Stimulated activated CD8-positive, alpha-beta memory T cell treated with anti-CD3 and anti-CD28 coated beads, Interleukin-4, amount 100 ng/mL, for 24 hours (primary cell): ENCODE measurements at regions not wholly inside any gene's neighbourhood (a gene's known extent, or its start where the extent isn't known, plus 50 kb on each side); places are given as distances from the start of the nearest gene placed in this dataset.
"Not testable (repeated sequence)": the region's sequence is repeated elsewhere in the genome, so short reads cannot be mapped to it uniquely, and the experiment has no call there.

Source experiments
- DNase-seq: peaks from one replicate; pipeline ENCODE4 v3.0.0-alpha.2; 2020; ENCODE audit warnings: low read depth

DNA sequence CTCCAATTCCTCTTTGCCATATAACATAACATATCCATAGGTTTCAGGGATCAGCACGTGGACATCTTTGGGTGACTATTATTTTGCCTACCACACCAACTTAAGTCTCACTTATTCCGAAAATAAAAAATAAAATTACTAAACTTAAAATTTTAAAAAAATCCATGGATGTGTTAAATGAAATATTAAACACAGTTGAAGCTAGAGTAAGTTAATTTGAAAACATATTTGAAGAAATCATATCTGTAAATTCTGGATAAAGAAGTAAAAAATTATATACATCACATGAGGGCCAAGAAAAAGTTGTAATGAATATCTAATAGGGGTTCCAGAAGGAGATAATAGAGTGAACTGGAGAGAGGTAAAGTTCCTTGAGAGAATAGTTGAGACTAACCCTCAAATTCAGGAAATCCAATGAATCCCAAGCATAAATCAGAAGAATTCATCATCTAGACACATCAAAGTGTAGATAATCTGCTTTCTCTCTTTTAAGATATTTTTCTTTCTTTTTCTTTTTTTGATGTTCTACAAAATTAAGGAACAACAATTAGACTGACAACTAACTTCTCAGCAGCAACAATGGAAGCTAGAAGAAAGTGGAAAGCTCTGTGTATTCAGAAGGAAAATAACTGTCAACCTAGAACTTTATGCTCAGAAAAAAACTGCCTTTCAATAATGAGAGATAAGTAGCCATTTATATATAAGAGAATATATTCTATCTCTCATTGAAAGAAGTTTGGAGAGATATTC lies 147.4 kb downstream of the ABHD5 start:
- DNase-seq: no peak

DNA sequence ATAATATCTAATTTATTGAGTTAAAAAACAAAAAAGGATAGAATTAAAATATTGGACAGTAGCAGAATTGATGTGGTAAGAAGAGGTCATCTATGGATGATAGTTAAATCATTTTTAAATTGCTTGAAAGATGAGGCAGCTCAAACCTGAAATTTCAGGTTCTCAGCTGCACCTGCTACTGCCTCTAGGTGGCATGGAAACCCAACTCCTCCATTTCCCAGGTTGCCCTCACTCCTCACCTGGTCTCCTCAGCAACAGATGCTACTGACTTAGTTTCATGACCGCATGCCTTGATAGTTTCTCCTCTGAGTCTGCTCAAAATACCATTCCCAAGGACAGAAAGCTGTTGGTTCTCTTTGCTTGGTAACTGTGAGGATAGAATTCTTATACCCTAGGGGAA lies 148.1 kb downstream of the ABHD5 start:
- no peak for DNase-seq

DNA sequence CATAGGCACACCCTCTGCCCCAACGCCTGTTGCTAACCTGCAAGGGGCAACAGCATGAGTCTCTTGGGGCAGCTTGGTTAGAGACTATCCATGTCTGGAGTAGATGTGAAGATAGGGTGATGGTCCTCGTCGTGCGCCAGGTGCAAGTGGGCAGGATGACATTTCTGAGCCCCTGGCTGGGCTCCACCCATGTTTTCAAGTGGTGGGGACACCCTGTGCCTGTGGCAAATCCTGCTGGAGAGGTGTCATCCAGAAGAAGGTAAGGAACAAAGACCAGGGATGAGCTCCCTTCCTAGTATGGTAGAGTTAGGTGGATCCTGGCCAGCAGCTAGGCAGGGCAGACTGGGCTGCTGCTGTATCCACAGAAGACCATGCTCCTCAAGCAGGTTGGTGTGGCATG lies 152.6 kb downstream of the ABHD5 start:
- DNase-seq: no peak

DNA sequence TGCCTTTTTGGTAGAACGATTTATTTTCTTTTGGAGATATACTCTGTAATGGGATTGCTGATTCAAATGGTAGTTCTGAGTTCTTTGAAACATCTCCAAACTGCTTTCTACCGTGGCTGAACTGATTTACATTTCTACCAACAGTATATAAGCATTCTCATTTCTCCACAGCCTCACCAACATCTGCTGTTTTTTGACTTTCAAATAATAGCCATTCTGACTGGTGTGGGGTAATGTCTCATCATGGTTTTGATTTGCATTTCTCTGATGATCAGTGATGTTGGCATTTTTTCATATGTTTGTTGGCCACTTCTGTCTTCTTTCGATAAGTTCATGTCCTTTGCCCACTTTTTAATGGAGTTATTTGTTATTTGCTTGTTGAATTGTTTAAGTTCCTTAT lies 154.0 kb downstream of the ABHD5 start:
- no peak for DNase-seq

DNA sequence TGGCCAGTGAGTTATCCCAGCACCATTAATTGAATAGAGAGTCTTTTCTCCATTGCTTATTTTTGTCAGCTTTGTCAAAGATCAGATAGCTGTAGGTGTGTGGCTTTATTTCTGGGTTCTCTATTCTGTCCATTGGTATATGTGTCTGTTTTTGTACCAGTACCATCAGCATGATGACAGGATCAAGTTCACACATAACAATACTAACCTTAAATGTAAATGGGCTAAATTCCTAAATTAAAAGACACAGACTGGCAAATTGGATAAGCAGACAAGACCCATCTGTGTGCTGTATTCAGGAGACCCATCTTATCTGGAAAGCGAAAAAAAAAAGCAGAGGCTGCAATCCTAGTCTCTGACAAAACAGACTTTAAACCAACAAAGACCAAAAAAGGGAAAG lies 154.8 kb downstream of the ABHD5 start:
- DNase-seq: not testable (repeated sequence)

DNA sequence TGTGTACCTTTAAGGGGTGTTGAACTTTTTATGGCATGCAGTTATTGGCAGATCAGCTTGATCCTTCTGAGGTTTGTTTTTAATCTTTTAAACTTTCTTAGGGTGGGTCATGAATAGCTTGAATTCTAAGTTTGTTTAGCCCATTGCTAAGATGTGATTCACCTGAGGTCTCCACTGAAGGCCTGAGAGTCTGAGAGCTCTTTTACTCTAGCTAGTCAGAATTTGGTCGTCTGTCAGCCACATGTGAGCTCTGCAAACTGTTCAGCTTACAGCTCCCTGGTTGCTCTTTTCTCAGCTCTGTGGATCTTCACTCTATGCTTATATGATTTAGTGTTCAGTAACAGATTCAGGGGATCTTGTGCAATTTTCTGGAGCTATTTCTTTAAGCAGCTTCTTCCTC lies 161.3 kb downstream of the ABHD5 start:
- no peak for DNase-seq

DNA sequence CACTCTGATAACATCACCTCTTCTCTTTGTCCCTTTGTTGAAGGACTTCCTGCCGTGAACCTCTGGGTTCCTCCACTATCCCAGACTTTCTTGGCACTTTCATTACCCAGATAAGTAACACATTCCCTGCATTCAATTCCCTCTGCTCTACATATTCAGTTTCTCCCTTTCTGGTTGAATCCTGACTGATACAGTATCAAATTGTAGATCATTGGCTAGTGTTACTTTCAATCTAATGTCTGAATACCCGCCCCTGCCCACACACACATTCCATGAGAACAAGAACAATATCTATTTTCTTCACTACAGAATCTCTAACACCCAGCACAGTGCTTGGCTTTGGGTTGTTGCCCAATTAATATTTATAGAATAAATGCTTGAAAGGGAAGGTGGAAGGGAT lies 163.5 kb downstream of the ABHD5 start:
- no peak for DNase-seq

DNA sequence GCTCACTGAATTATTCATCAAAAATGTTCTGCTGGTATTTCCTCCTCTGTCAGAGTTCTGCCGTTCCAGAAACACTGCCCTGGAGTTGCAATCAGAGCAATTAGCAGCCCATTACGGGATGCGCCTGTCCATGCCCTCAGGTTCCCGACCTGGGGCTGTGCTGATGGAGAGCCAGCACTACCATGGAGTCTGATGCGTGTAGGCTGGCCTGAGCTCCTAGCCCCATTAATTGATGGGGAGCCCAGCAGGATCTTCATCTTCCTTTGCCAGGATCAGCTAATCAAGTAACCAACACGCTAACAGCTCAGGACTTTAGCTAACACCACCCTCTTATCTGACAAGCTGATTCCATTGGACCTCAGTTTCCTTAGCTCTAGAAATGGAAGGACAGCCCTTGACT lies 164.2 kb downstream of the ABHD5 start:
- DNase-seq: no peak

DNA sequence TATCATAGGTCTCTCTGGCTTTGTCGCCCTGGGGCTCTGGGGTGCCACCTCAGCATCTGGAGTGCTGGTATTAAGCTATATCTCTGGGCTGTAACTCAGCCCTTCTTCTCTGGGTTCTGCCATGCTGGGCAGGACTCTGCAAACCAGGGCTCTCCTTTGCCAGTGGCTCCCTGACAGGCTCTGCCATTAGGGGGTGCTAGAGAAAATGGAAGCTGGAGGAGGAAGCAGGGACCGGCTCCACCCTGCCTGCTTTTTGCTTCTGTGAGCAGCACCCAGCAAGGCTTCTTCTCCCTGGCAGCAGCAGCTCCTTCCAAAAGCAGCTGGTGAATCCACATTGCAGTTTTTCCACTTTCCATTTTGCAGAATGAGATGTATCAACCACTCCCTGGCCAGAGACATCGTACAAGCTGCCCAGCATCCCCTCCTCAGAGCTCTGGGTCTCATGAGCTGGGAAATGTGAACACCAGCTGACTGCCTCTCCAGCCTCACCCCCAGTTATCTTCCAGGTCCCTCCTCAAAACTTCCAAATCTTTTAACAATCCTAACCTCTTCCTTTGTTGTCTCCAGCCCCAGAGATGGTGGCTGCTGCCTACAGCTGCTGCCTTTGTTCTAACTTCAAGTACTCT lies 165.0 kb downstream of the ABHD5 start:
- peak; percentile 19 for DNase-seq

DNA sequence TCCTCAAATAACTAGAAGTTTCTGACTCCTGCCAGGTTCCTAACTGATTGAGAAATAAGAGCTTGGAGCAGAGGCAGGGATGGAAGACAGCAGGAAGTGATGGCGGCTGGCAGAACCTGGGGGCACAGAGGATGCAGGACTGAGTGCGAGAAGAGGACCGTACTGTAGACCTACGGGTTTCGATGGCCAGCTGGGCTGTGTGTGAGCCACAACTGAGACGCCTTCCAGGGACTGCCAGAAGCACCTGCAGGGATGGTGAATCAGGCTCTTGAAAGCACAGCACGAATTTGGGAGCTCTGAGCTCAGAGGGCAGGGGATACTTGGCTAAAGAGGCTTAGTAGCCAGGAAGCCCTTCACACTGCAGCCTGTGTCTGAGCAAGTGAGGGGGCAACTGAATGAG lies 165.6 kb downstream of the ABHD5 start:
- DNase-seq: no peak

DNA sequence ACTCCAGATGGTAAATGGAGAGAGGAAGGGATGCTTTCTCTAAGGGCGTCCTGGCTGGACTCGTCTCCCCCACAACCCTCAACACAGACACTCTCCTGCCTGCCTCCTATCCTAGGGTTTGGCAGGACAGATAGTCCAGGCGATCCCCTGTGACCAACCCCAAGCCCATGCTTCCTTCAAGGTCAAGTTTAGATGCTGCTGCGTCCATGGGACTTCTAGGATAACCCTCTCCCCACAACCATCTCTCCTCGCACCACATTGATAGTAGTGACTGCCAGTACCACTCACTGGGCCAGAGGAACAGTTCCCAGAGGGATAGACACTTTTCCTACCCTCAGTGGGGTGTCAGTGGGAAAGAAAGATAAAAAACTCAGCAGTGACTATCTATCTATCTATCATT lies 166.0 kb downstream of the ABHD5 start:
- no peak for DNase-seq

DNA sequence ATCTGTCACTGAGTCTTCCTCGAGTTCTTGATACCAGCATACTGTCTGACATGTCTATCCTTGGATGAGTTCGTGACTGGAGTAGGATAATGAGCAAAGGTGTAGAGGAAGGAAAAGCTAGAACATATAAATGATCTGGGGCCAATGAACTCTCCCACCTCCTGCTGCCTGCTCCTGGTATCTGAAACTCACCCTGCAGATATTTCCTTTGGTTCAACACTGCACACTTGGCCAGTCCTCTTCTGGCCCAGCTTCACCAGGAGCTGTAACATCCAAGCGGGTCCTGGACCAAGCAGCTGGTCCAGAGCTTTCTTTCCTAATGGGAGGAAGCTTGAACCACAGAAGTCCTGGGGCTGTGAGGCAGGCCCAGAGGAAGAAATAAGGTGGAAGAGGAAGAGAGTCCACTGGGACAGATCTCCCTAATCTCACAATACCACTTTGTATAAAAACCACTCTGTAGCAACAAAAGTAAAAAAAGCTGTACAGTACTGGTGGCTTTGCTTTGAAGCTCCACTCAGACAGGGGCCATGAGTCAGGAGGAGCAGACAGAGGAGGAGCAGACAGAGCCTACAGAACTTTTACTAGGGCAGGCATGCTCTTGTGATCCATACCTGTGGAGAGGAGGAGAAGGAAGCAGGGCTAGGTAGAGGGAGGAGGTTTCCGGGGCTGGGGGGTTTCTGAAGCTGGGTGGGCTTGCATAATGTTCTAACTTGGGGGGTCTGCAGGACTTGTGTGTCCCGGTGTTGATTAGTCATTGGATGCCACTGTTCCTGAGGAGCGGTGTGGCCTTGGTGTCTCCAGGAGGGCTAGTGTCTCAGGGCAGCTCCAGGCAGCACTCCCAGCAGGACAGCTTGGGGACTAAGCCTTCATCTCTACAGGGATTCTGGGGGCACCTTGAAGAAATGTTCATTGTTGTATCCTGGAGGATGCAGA lies 166.9 kb downstream of the ABHD5 start:
- no peak for DNase-seq

DNA sequence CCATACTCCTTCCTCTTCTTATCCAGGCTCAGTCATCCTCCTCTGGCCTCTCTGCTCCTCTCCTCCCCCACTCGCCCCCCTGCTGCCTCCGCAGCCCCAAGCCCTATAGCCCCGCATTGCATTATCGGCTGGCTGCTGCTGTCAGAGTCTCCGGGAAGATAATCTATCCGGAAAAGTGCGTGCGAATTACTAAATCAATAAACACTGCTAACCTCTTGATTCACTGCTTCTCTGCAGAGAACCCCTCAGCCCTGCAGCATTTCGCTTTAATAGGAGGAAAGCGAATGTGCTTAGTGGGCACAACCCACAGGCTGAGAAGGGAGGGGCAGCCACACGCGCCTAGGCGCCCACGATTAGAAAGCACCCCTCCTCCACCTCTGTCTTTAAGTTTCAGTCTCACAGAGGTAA lies 167.6 kb downstream of the ABHD5 start:
- DNase-seq: no peak

DNA sequence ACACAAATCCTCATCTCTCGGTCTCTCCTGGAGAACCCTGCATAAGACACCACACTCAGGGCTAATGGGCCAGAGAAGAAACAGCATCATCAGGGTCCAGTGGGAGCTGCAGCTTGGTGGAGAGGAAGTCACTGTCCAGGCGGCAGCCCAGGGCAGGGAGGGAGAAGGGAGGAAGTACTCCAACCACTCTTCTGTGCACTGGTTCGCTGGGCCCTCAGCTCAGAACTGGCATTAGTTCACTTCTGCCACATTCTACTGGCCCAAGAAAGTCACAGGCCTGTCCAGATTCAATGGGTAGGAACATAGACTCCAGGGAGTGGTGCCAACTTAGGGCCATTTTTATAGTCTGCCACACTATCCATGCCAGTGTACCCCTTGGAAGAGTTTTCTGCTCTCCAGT lies 169.0 kb downstream of the ABHD5 start:
- DNase-seq: no peak

DNA sequence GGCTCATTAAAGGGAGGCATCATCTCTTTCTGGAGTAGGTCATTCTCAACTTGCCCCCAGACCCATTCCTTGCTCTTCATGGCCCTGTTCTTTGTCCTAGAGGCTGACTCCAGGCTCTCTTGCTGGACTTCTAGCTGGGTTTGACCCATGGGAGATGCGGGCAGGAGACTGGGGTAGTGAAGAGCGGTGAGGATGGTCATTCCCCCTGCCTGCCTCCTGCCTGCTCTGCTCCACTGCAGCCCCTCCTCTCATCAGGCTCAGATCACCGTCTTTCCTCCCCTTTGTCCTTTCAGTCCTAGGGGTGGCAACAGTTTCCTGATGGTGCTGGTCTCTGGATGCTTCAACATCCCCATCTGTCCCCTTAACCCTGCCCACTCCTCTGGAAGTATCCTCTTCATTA lies 170.9 kb downstream of the ABHD5 start:
- no peak for DNase-seq

DNA sequence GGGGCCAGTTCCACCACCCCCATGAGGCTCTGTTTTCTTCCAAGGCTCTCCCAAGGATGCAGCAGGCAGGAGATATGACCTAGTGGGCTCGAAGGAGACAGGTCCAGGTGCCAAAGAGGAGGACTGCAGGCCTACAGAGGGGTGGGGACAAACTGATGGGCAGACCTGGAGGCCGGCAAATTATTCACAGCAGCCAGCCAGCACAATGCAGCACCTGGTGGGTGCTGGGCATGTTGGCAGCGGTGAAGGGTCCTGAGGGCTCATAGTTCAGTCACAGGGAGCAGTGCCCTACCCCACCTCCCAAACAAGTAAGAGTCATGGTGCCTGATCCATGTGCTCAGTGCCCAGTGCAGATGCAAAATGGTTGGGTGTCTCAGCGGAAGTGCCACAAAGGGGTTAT lies 171.7 kb downstream of the ABHD5 start:
- DNase-seq: no peak

DNA sequence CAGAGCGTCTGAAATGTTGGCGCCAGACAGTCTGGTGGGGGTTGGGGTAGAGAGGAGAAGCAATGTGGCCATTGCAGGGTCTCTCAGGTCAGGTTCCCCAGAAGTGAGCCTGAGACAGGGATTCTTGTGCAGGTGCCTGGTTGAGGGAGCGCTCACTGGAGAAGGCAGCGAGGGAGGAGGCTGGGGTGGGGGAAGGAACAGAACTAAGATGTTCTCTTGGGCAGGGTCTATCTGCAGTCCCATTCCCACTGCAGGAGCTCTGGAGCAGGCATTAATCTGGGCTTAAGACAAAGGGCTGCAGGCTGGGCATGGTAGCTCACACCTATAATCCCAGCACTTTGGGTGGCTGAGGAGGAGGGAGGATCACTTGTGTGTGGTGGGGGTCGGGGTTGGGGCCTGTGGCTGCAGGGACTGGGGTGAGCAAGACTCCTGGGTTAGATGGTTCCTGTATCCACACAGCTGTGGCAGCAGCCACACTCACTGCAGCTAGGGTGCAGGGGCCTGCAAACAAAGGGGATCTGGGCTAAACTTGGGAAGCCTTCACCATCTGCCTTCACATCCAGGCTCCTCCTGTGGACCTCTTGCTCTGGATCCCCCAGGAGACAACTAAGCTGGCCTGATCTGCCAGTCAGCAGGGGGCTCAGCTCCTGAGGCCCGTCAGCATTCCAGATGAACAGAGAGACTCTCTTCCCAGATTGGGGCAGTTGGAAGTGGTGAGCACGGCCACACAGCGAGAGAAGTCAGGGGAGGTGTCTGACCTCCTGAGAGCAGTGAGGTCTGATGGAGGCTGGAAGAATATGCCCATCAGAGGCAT lies 172.5 kb downstream of the ABHD5 start:
- no peak for DNase-seq

DNA sequence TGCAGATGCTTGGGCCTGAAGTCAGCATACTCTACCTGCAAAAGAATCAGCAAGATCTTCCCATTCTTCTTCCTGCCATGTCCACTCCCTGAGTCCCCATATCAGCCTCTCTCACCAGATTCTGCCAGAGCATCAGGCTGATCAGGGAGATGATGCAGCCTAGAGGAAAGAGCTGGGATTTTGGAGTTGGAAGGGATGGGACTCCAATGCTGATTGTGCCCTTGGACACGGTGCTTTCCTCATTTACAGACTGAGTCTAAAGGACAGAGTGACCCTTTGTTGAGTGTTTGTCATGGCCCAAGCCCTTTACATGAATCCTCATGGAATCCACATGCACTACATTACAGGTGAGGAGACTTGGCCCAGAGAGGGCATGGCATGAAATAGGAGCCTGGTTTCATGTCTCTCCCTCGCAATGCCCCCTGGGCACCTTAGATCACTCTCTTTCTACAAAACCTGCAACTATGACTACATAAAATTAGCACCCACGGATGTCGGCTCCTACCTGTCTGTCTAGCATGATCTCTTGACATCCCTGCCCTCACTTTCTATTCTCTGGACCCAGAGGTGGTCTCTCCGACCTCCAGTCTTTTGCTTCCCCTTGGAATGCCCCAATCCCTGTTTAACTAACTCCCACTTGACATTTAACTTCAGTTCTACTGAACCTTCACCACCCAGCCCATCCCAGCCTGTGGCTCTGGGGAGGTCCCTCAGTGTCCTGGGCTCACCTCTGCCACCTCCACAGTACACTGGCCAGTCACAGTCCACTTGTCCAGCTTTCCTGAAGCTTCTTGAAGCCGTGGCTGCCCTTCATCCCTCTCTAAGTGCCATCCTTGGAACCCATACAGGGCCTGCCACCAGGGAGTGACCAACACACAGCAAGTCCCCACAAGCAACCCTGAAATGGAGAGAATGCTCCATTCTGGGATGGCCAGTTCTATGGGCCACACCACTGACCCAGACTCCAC lies 173.5 kb downstream of the ABHD5 start:
- DNase-seq: no peak

DNA sequence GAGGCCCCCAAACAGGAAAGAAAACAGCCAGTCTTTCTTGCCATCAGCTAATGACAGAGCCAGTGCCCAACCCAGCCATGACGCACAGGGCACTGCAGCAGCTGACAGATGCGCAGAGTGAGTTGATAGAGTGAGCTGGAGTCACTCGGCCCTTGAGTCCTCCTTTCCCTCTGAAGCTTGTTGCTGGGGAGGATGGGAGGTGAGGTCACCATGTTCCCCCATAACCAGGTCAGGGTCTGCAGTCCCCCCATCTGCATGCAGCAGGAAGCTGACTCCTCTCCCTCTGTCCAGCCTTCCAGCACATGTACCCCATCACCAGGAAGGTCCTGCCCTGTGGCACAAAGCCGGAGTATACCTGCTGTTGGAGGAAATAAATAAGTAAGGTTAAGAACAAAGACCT lies 174.6 kb downstream of the ABHD5 start:
- DNase-seq: no peak

DNA sequence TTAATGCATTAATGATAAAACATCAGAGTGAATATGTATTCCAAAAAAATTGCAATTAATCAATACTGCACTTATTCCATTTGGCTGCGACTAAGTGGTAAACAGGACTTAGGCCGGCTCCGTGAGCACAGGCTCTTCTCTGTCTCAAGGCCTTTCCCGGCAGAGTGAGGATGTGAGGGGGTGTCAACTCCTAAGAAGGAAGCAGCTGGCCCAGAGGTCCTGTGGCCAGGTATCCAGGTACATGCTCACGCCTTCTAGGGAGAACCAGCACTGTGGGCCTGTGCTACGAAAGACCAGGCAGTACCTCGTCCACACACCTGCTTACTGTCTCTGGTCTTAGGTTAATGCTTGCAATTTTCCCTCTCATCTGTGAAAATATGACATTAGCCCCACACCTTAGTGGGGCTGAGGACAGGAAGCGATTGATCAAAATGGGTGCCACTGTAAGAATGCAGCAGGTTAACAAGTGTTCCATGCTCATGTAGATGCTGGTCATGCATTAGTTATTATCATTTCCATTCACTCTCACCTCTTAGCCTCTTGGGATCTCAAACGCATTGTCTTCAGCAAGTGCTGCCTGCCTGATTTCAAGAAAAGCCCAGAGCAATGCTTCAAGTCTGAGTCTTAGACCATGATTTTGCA lies 175.3 kb downstream of the ABHD5 start:
- DNase-seq: no peak
